Mesodermal cell (in vitro differentiated cells): ENCODE measurements at regions not wholly inside any gene's neighbourhood (a gene's known extent, or its start where the extent isn't known, plus 50 kb on each side); places are given as distances from the start of the nearest gene placed in this dataset.
A peak's percentile ranks its signal among the peaks of the same experiment; 100 is the strongest.
"Not testable (repeated sequence)": the region's sequence is repeated elsewhere in the genome, so short reads cannot be mapped to it uniquely, and the experiment has no call there.

Experiments
- H3K27ac ChIP-seq: 2 replicates; pipeline ENCODE4 v1.7.0; 2013; ENCODE audit warnings: mild to moderate bottlenecking, low read depth, low read length, moderate library complexity; ENCODE audit not compliant: severe bottlenecking
- H3K36me3 ChIP-seq: 2 replicates; pipeline ENCODE4 v1.7.1; 2013; ENCODE audit warnings: mild to moderate bottlenecking, low read length, moderate library complexity; ENCODE audit not compliant: control insufficient read depth, insufficient read depth
- H3K4me1 ChIP-seq: one replicate; pipeline ENCODE4 v1.7.1; 2013; ENCODE audit warnings: mild to moderate bottlenecking, low read length; ENCODE audit not compliant: insufficient read depth, control insufficient read depth, poor library complexity, severe bottlenecking
- H3K4me3 ChIP-seq: 2 replicates; pipeline ENCODE4 v1.7.0; 2013; ENCODE audit warnings: low read length, control low read depth, mild to moderate bottlenecking; ENCODE audit not compliant: insufficient read depth, poor library complexity, severe bottlenecking; ENCODE audit errors: extremely low read depth
- H3K9me3 ChIP-seq: 2 replicates; pipeline ENCODE4 v1.7.1; 2013; ENCODE audit warnings: mild to moderate bottlenecking, low read length, moderate library complexity; ENCODE audit not compliant: control insufficient read depth
- WGBS, 2 experiments: methylation state at CpG; one replicate each; pipeline ENCODE4 v1.1.5; 2013; ENCODE audit warnings: missing lambda C conversion rate in 2 of 2; ENCODE audit not compliant: insufficient coverage in 2 of 2; 5-methylcytosine and 5-hydroxymethylcytosine counted together

- Histone ChIP-seq H3K9me3 (no peaks in the 10 kb centered on the region), H3K4me1 (peaks cover 24% of the 10 kb centered on the region), H3K4me3 (no peak overlapping the region), H3K27ac (peak overlapping the region; percentile 70), H3K36me3 (no peaks in the 10 kb centered on the region)
- 79 to 83% methylated on average over 6 to 8 of the region's 11 CpGs for WGBS, 2 experiments
Measured at GRCh38 chr6:18044108-18044783, 56.8 kb upstream of the KIF13A start.

GRCh38 chr6:18042536-18043145 is 55.2 kb upstream of the KIF13A start:
- Histone ChIP-seq H3K9me3 (no peaks in the 10 kb centered on the region), H3K4me1 (peaks cover 24% of the 10 kb centered on the region), H3K27ac (peak overlapping the region; percentile 69), H3K36me3 (no peaks in the 10 kb centered on the region), H3K4me3 (no peak overlapping the region)
- 91 to 94% methylated on average over 5 to 8 of the region's 8 CpGs for WGBS, 2 experiments

GRCh38 chr6:18039481-18039880 is 52.0 kb upstream of the KIF13A start:
- no peak overlapping the region for H3K27ac ChIP-seq
- H3K9me3 ChIP-seq: no peaks in the 10 kb centered on the region
- H3K4me3 ChIP-seq: no peak overlapping the region
- WGBS, 2 experiments: 85 to 95% methylated on average over 3 of the region's 3 CpGs
- H3K36me3 ChIP-seq: no peaks in the 10 kb centered on the region
- peaks cover 12% of the 10 kb centered on the region for H3K4me1 ChIP-seq

GRCh38 chr6:18038235-18038634 is 50.8 kb upstream of the KIF13A start:
- H3K27ac ChIP-seq, H3K9me3 ChIP-seq, H3K4me3 ChIP-seq, H3K36me3 ChIP-seq, H3K4me1 ChIP-seq: not testable (repeated sequence)
- no CpG with 5 or more reads among the region's 1 CpG for WGBS, 2 experiments
